ENCODE measurements at regions not wholly inside any gene's neighbourhood (a gene's known extent, or its start where the extent isn't known, plus 50 kb on each side); places are given as distances from the start of the nearest gene placed in this dataset.

GRCh38 chr1:229817936-229818335 is 191.9 kb downstream of the URB2 start:
- H3K4me3 ChIP-seq (ENCODE audit: low read depth, low read length), result no peak overlapping the region
- TF ChIP-seq MYC (IDR thresholded peaks at IDR 0.05; ENCODE audit: low read depth, low read length) (no peak), CTCF (IDR thresholded peaks at IDR 0.05; ENCODE audit: low read depth, low read length) (no peak), POLR2A (IDR thresholded peaks at IDR 0.05; ENCODE audit: extremely low read depth, insufficient read length) (no peak)
- DNase-seq (ENCODE audit: low read depth), result no peak

- H3K4me3 ChIP-seq (ENCODE audit: low read depth, low read length), result no peak overlapping the region
- TF ChIP-seq CTCF (IDR thresholded peaks at IDR 0.05; ENCODE audit: low read depth, low read length) (no peak), POLR2A (IDR thresholded peaks at IDR 0.05; ENCODE audit: extremely low read depth, insufficient read length) (no peak), MYC (IDR thresholded peaks at IDR 0.05; ENCODE audit: low read depth, low read length) (no peak), MAX (IDR thresholded peaks at IDR 0.05; ENCODE audit: low read depth, low read length) (no peak)
- no peak for DNase-seq (ENCODE audit: low read depth)
Measured at GRCh38 chr1:229819091-229819490, 193.0 kb downstream of the URB2 start.

- DNase-seq (ENCODE audit: low read depth), result no peak
- TF ChIP-seq MAX (IDR thresholded peaks at IDR 0.05; ENCODE audit: low read depth, low read length) (no peak), POLR2A (IDR thresholded peaks at IDR 0.05; ENCODE audit: extremely low read depth, insufficient read length) (no peak), MYC (IDR thresholded peaks at IDR 0.05; ENCODE audit: low read depth, low read length) (no peak), CTCF (IDR thresholded peaks at IDR 0.05; ENCODE audit: low read depth, low read length) (no peak)
- H3K4me3 ChIP-seq (ENCODE audit: low read depth, low read length), result no peak overlapping the region
Measured at GRCh38 chr1:229822026-229822425, 196.0 kb downstream of the URB2 start.

GRCh38 chr1:229825042-229825441 is 199.0 kb downstream of the URB2 start:
- H3K4me3 ChIP-seq (ENCODE audit: low read depth, low read length), result no peak overlapping the region
- no peak for DNase-seq (ENCODE audit: low read depth)
- TF ChIP-seq MAX (IDR thresholded peaks at IDR 0.05; ENCODE audit: low read depth, low read length) (no peak), POLR2A (IDR thresholded peaks at IDR 0.05; ENCODE audit: extremely low read depth, insufficient read length) (no peak), CTCF (IDR thresholded peaks at IDR 0.05; ENCODE audit: low read depth, low read length) (no peak), MYC (IDR thresholded peaks at IDR 0.05; ENCODE audit: low read depth, low read length) (no peak)

- no peak for DNase-seq (ENCODE audit: low read depth)
- H3K4me3 ChIP-seq (ENCODE audit: low read depth, low read length), result no peak overlapping the region
- no peak for TF ChIP-seq MYC (IDR thresholded peaks at IDR 0.05; ENCODE audit: low read depth, low read length)
- TF ChIP-seq MAX (IDR thresholded peaks at IDR 0.05; ENCODE audit: low read depth, low read length), result no peak
Measured at GRCh38 chr1:229828461-229828860, 202.4 kb downstream of the URB2 start.

GRCh38 chr1:229832695-229833094 is 206.6 kb downstream of the URB2 start:
- no peak for TF ChIP-seq CTCF (IDR thresholded peaks at IDR 0.05; ENCODE audit: low read depth, low read length)
- no peak for TF ChIP-seq MAX (IDR thresholded peaks at IDR 0.05; ENCODE audit: low read depth, low read length)
- no peak for TF ChIP-seq POLR2A (IDR thresholded peaks at IDR 0.05; ENCODE audit: extremely low read depth, insufficient read length)
- no peak for TF ChIP-seq MYC (IDR thresholded peaks at IDR 0.05; ENCODE audit: low read depth, low read length)
- no peak for DNase-seq (ENCODE audit: low read depth)
- no peak overlapping the region for H3K4me3 ChIP-seq (ENCODE audit: low read depth, low read length)

Measured in NB4 (cell line).